Panc1 (cell line): ENCODE measurements at regions not wholly inside any gene's neighbourhood (a gene's known extent, or its start where the extent isn't known, plus 50 kb on each side); places are given as distances from the start of the nearest gene placed in this dataset.

Source experiments
- ATAC-seq: fragments of 200-7000 bp; cut with Tn5 transposase; 2 replicates; pipeline ENCODE4 v1.9.1; 2020; ENCODE audit warnings: mild to moderate bottlenecking, moderate library complexity
- BruUV-seq: library from RNA; stranded (reverse); fragments of 400-500 nt; replicated peaks from 2 replicates; lab custom pipeline; 2021; lab: Mats Ljungman, UMichigan
- CTCF ChIA-PET: fragments of 300-600 bp; sonication (Branson Sonifier 250); formaldehyde crosslinking; loops from one replicate; lab custom pipeline; 2022; ENCODE audit warnings: antibody characterized with exemption; lab: Charles Lee
- POLR2A ChIA-PET: fragments of 300-600 bp; sonication (Branson Sonifier 250); formaldehyde crosslinking; loops from one replicate; lab custom pipeline; 2022; ENCODE audit warnings: antibody characterized with exemption; lab: Charles Lee
- DNase-seq: peaks from one replicate; pipeline ENCODE4 v3.0.0-alpha.2; 2010; ENCODE audit warnings: low read depth, low spot score
- H3K27ac ChIP-seq: 2 replicates; pipeline ENCODE4 v1.5.1; 2011; ENCODE audit warnings: mild to moderate bottlenecking, low read length, inconsistent platforms
- H3K27me3 ChIP-seq: fragments of 200-500 bp; sonication (Bioruptor generic); 2 replicates; pipeline ENCODE4 v1.6.0; 2014; ENCODE audit warnings: low read length, inconsistent platforms; ENCODE audit not compliant: control insufficient read depth, insufficient read depth
- H3K36me3 ChIP-seq: fragments of 200-500 bp; sonication (Bioruptor generic); 2 replicates; pipeline ENCODE4 v1.5.1; 2014; ENCODE audit warnings: inconsistent platforms, mild to moderate bottlenecking, low read length, moderate library complexity; ENCODE audit not compliant: control insufficient read depth, insufficient read depth
- H3K4me1 ChIP-seq: 2 replicates; pipeline ENCODE4 v1.5.1; 2011; ENCODE audit warnings: inconsistent platforms, mild to moderate bottlenecking, low read length, moderate library complexity; ENCODE audit not compliant: control insufficient read depth, insufficient read depth
- H3K4me3 ChIP-seq, 2 experiments: 2 replicates each; pipeline ENCODE4 v1.5.1; 2011 to 2012; ENCODE audit warnings: low read depth in 2 of 2, low read length in 2 of 2, mild to moderate bottlenecking in 2 of 2, inconsistent platforms in 1 of 2, moderate library complexity in 1 of 2
- H3K9me3 ChIP-seq: fragments of 200-500 bp; sonication (Bioruptor generic); 2 replicates; pipeline ENCODE4 v1.5.1; 2014; ENCODE audit warnings: low read depth, mild to moderate bottlenecking, inconsistent platforms, low read length, moderate library complexity; ENCODE audit not compliant: control insufficient read depth, insufficient read depth
- CTCF ChIP-seq: fragments of 450-650 bp; IDR thresholded peaks from 2 replicates; pipeline ENCODE4 v1.5.1; 2017; ENCODE audit warnings: mild to moderate bottlenecking
- POLR2AphosphoS5 ChIP-seq: IDR thresholded peaks from 2 replicates; pipeline ENCODE4 v1.6.1; 2012; ENCODE audit warnings: mild to moderate bottlenecking, low read depth, low read length, moderate library complexity
- SIN3A ChIP-seq: IDR thresholded peaks from 2 replicates; pipeline ENCODE4 v1.6.1; 2012; ENCODE audit warnings: low read depth, mild to moderate bottlenecking, low read length, moderate library complexity, borderline replicate concordance; ENCODE audit not compliant: insufficient read depth
- TCF7L2 ChIP-seq: IDR thresholded peaks from 2 replicates; pipeline ENCODE4 v1.6.1; 2011; ENCODE audit warnings: mild to moderate bottlenecking, low read depth, low read length, inconsistent platforms
- in situ Hi-C: cut with HindIII; loops from 2 replicates; pipeline ENCODE4 v1.10.0; 2016; ENCODE audit warnings: low sequenced_read_pairs, low pct_unique_long_range_greater_than_20kb
- intact Hi-C: fragments of 100-400 bp; cut with micrococcal nuclease; formaldehyde crosslinking; loops from one replicate; pipeline ENCODE4 v1.10.0; 2022; ENCODE audit not compliant: unreplicated experiment
- TF ChIP-seq, protein P1 (sequence below), 2 experiments: IDR thresholded peaks; 2 replicates each; pipeline ENCODE4 v1.6.1; 2011 to 2012; ENCODE audit warnings: low read depth in 2 of 2, control low read depth in 1 of 2, low read length in 1 of 2, mild to moderate bottlenecking in 1 of 2, moderate library complexity in 1 of 2; ENCODE audit not compliant: insufficient read depth in 1 of 2

DNA sequence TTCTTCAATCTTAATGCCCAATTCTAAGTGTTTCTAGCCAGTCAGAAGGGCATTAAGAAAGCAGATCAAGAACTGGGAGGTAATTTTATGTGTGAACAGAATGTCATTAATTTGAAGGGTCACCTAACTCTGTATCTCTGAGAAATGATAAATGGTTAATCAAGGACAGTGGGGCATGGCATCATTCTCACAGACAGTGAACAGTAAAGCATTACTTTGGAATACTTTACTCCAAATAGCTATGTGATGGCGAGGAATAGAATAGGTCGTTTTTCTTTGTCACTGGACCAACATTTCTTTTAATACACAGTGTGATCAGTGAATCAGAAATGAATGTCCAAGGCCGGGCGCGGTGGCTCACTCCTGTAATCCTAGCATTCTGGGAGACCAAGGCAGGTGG lies 166.1 kb upstream of the KRR1 start:
- H3K4me1 ChIP-seq, result no peaks in the 10 kb centered on the region
- TF ChIP-seq CTCF, result no peak
- TF ChIP-seq, protein P1, sequence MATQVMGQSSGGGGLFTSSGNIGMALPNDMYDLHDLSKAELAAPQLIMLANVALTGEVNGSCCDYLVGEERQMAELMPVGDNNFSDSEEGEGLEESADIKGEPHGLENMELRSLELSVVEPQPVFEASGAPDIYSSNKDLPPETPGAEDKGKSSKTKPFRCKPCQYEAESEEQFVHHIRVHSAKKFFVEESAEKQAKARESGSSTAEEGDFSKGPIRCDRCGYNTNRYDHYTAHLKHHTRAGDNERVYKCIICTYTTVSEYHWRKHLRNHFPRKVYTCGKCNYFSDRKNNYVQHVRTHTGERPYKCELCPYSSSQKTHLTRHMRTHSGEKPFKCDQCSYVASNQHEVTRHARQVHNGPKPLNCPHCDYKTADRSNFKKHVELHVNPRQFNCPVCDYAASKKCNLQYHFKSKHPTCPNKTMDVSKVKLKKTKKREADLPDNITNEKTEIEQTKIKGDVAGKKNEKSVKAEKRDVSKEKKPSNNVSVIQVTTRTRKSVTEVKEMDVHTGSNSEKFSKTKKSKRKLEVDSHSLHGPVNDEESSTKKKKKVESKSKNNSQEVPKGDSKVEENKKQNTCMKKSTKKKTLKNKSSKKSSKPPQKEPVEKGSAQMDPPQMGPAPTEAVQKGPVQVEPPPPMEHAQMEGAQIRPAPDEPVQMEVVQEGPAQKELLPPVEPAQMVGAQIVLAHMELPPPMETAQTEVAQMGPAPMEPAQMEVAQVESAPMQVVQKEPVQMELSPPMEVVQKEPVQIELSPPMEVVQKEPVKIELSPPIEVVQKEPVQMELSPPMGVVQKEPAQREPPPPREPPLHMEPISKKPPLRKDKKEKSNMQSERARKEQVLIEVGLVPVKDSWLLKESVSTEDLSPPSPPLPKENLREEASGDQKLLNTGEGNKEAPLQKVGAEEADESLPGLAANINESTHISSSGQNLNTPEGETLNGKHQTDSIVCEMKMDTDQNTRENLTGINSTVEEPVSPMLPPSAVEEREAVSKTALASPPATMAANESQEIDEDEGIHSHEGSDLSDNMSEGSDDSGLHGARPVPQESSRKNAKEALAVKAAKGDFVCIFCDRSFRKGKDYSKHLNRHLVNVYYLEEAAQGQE (IDR thresholded peaks at IDR 0.05; ENCODE audit: insufficient read depth in 1 of 2, low read depth in 2 of 2, low read length in 1 of 2), result no peak
- no peak for TF ChIP-seq POLR2AphosphoS5
- TF ChIP-seq SIN3A, result no peak
- no peak for TF ChIP-seq TCF7L2
- H3K9me3 ChIP-seq, result peaks cover 3% of the 10 kb centered on the region; the same call in 1 of the 2 replicates
- no peak overlapping the region for H3K4me3 ChIP-seq
- ATAC-seq (no peak), DNase-seq (no peak)
- no TSS peak for BruUV-seq
- in situ Hi-C loops (no loop called here), intact Hi-C loops (no loop called here)
- H3K27ac ChIP-seq, result peak overlapping the region; percentile 1; the same call in 1 of the 2 replicates
- CTCF ChIA-PET, result no interaction called here
- POLR2A ChIA-PET, result no interaction called here
- H3K36me3 ChIP-seq, result no peaks in the 10 kb centered on the region
- no peaks in the 10 kb centered on the region for H3K27me3 ChIP-seq

DNA sequence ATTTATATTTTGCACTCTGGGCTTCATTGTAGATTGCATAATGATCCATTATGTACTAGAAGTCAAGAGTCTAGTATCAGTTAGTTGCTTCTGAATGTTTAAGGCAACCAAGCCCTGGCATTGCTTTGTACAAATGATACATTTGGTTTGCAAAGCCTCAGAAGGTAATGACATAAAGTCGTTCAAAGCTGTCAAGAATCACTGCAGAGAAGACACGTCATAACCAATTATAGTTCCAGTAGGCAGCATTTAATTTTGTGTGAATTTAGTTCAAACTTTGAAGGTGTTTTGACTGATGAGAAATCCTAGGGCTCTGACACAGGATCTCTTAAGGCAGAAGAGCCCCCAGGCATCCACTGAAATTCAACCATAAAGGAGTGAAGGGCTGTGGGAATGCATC lies 163.0 kb upstream of the KRR1 start:
- Histone ChIP-seq H3K27ac (peak overlapping the region; percentile 70; the same call in 1 of the 2 replicates), H3K9me3 (peaks cover 12% of the 10 kb centered on the region; the same call in 1 of the 2 replicates), H3K36me3 (no peaks in the 10 kb centered on the region), H3K4me1 (peaks cover 7% of the 10 kb centered on the region), H3K27me3 (no peaks in the 10 kb centered on the region), H3K4me3 (no peak overlapping the region)
- TF ChIP-seq CTCF (no peak), POLR2AphosphoS5 (no peak), TCF7L2 (no peak), SIN3A (no peak)
- TF ChIP-seq, protein P1 (IDR thresholded peaks at IDR 0.05; ENCODE audit: insufficient read depth in 1 of 2, low read depth in 2 of 2, low read length in 1 of 2), result no peak
- ChIA-PET POLR2A (no interaction called here), CTCF (no interaction called here)
- intact Hi-C loops, result no loop called here
- no peak for ATAC-seq
- no peak for DNase-seq
- no TSS peak for BruUV-seq
- in situ Hi-C loops, result no loop called here
